ENCODE measurements at regions not wholly inside any gene's neighbourhood (a gene's known extent, or its start where the extent isn't known, plus 50 kb on each side); places are given as distances from the start of the nearest gene placed in this dataset.
"Not testable (repeated sequence)": the region's sequence is repeated elsewhere in the genome, so short reads cannot be mapped to it uniquely, and the experiment has no call there.

- H3K27me3 ChIP-seq (ENCODE audit: control insufficient read depth, insufficient read depth, low read length), result no peaks in the 10 kb centered on the region
- H3K36me3 ChIP-seq (ENCODE audit: control insufficient read depth, insufficient read depth, low read length), result no peaks in the 10 kb centered on the region
- 50% methylated on average over 7 of the region's 9 CpGs for WGBS (ENCODE audit: insufficient coverage)
- H3K4me3 ChIP-seq (ENCODE audit: low read length), result no peak overlapping the region
- no peak for DNase-seq
- no peaks in the 10 kb centered on the region for H3K9me3 ChIP-seq (replicated peaks; ENCODE audit: control insufficient read depth, low read depth, low read length)
- no peaks in the 10 kb centered on the region for H3K4me1 ChIP-seq (ENCODE audit: control insufficient read depth, insufficient read depth, low read length)
- no peak overlapping the region for H3K27ac ChIP-seq (ENCODE audit: low read length)
Observed at GRCh38 chr5:101009758-101010519, 106.9 kb upstream of the ST8SIA4 start.

DNA sequence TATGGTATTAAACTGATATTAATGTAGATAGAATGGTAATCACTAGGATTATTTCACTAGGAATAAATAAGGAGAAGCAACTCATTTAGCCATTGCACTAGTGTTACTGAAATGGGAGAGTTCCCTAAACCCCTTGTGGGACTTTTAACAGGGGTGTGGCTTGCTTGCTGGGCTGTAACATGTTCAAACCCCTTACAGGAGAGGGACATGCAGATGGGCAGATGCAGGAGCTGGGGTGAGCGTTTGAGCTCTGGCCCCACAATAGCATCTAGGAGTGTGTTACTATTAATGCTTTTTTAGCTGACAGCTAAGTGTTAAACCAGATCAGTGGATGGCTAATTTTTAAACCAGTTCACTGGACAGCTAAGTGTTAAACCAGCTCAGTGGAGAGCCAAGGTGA, 89.3 kb upstream of the ST8SIA4 start:
- no peak overlapping the region for H3K4me3 ChIP-seq (ENCODE audit: low read length)
- H3K27me3 ChIP-seq (ENCODE audit: control insufficient read depth, insufficient read depth, low read length), result no peaks in the 10 kb centered on the region
- H3K4me1 ChIP-seq (ENCODE audit: control insufficient read depth, insufficient read depth, low read length), result no peaks in the 10 kb centered on the region
- DNase-seq, result no peak
- H3K27ac ChIP-seq (ENCODE audit: low read length), result no peak overlapping the region
- no peaks in the 10 kb centered on the region for H3K9me3 ChIP-seq (replicated peaks; ENCODE audit: control insufficient read depth, low read depth, low read length)
- no peaks in the 10 kb centered on the region for H3K36me3 ChIP-seq (ENCODE audit: control insufficient read depth, insufficient read depth, low read length)
- WGBS (ENCODE audit: insufficient coverage), result 86% methylated on average over 1 of the region's 1 CpG

- H3K27me3 ChIP-seq (ENCODE audit: control insufficient read depth, insufficient read depth, low read length); H3K4me1 ChIP-seq (ENCODE audit: control insufficient read depth, insufficient read depth, low read length); H3K36me3 ChIP-seq (ENCODE audit: control insufficient read depth, insufficient read depth, low read length); DNase-seq; H3K4me3 ChIP-seq (ENCODE audit: low read length); H3K9me3 ChIP-seq (replicated peaks; ENCODE audit: control insufficient read depth, low read depth, low read length); H3K27ac ChIP-seq (ENCODE audit: low read length): not testable (repeated sequence)
- WGBS (ENCODE audit: insufficient coverage), result no CpG with 5 or more reads among the region's 6 CpGs
Observed at GRCh38 chr5:100983601-100984000, 80.5 kb upstream of the ST8SIA4 start.

GRCh38 chr5:100974082-100974481, 71.0 kb upstream of the ST8SIA4 start:
- 86% methylated on average over 1 of the region's 3 CpGs for WGBS (ENCODE audit: insufficient coverage)

DNA sequence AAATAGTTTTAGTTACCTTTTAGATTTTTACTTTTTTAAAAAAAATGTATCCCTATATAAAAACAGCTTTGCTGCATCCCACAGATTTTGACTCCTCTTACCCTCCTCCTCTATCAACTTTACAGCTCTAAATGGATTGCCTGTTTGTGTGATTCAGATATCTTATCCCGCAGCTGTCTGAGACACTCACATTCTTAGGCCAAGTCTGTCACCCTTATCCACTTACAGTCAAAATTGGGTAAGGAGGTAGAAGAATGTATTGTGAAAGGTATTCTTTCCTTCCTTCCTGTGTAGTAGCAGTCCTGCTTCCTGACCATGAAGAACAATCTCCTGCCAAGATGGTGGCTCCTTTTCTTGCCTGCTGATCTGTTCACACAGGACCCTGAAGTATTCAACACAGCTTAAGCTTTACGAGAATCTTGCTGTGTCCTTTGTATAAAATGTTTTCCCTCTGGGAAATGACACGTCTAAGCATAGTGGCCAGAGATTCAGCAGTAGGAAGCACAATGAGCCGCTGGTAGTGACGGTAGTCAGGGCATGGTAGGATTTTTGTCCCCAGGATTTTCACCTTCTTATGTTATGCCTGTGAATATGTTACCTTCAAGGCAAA, 67.7 kb upstream of the ST8SIA4 start:
- no peak for DNase-seq
- Histone ChIP-seq H3K9me3 (replicated peaks; ENCODE audit: control insufficient read depth, low read depth, low read length) (no peaks in the 10 kb centered on the region), H3K27me3 (ENCODE audit: control insufficient read depth, insufficient read depth, low read length) (no peaks in the 10 kb centered on the region), H3K36me3 (ENCODE audit: control insufficient read depth, insufficient read depth, low read length) (no peaks in the 10 kb centered on the region), H3K4me1 (ENCODE audit: control insufficient read depth, insufficient read depth, low read length) (peaks cover 3% of the 10 kb centered on the region), H3K27ac (ENCODE audit: low read length) (no peak overlapping the region), H3K4me3 (ENCODE audit: low read length) (no peak overlapping the region)
- WGBS (ENCODE audit: insufficient coverage), result no CpG with 5 or more reads among the region's 5 CpGs

More at GRCh38 chr5:100974082-100974481, 71.0 kb upstream of the ST8SIA4 start:
- H3K4me1 ChIP-seq (ENCODE audit: control insufficient read depth, insufficient read depth, low read length), result peaks cover 3% of the 10 kb centered on the region
- no peaks in the 10 kb centered on the region for H3K9me3 ChIP-seq (replicated peaks; ENCODE audit: control insufficient read depth, low read depth, low read length)
- no peak overlapping the region for H3K4me3 ChIP-seq (ENCODE audit: low read length)
- no peaks in the 10 kb centered on the region for H3K27me3 ChIP-seq (ENCODE audit: control insufficient read depth, insufficient read depth, low read length)
- DNase-seq, result no peak
- H3K36me3 ChIP-seq (ENCODE audit: control insufficient read depth, insufficient read depth, low read length), result no peaks in the 10 kb centered on the region
- H3K27ac ChIP-seq (ENCODE audit: low read length), result no peak overlapping the region

- Histone ChIP-seq H3K27ac (ENCODE audit: low read length) (no peak overlapping the region), H3K27me3 (ENCODE audit: control insufficient read depth, insufficient read depth, low read length) (no peaks in the 10 kb centered on the region), H3K4me1 (ENCODE audit: control insufficient read depth, insufficient read depth, low read length) (no peaks in the 10 kb centered on the region)
Observed at GRCh38 chr5:100965291-100965690, 62.2 kb upstream of the ST8SIA4 start.

More at GRCh38 chr5:100965291-100965690, 62.2 kb upstream of the ST8SIA4 start:
- Histone ChIP-seq H3K36me3 (ENCODE audit: control insufficient read depth, insufficient read depth, low read length) (no peaks in the 10 kb centered on the region), H3K9me3 (replicated peaks; ENCODE audit: control insufficient read depth, low read depth, low read length) (no peaks in the 10 kb centered on the region), H3K4me3 (ENCODE audit: low read length) (no peak overlapping the region)
- DNase-seq, result no peak

All from muscle of leg (tissue), 3 donors.